ENCODE measurements at regions not wholly inside any gene's neighbourhood (a gene's known extent, or its start where the extent isn't known, plus 50 kb on each side); places are given as distances from the start of the nearest gene placed in this dataset.

DNA sequence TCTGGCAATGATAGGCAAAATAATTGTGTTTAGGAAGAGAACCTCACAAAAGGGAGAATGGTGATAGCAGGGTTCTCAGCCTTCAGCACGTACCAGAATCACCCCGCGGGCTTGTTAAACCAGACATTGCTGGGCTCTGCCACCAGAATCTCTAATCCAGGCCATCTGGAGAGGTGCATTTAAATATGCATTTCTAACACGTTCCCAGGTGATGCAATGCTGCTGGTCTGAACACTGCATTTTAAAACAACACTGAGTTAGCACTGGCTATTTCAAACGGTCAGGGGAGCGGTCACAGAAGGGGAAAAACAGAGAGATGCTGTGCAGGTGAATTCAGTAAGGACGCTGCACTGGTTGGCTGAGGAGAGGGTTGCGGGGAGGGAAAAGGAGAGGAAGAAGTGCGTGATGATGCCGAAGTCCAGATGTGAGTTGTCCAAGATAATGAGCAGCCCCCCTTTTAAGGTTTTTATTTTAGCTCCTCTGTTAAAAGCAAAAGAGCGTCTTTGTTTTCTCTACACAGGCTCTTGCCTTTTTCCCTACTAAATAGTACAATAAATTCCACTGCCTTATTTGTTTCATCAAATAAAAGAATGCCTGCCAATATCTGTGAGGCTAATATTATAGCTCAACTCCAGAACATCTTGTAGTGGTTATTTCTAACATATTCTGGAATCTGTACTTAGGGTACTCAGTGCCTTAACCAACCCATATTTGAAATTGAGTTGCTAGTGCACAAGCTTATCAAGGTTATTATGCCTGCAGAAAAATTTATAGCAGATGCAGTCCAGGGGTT lies 109.6 kb upstream of the POU2AF2 start:
- Histone ChIP-seq H3K9ac (ENCODE audit: low read depth in 1 of 2, low read length in 2 of 2) (no peak overlapping the region), H3K4me1 (ENCODE audit: control insufficient read depth in 4 of 4, insufficient read depth in 4 of 4, low read length in 3 of 4) (no peaks in the 10 kb centered on the region), H3K4me3 (ENCODE audit: low read depth in 1 of 3, low read length in 3 of 3) (no peak overlapping the region), H3K27ac (ENCODE audit: low read depth in 1 of 2, low read length in 2 of 2) (no peak overlapping the region), H3K27me3 (ENCODE audit: control insufficient read depth in 4 of 4, insufficient read depth in 4 of 4, low read length in 3 of 4) (no peaks in the 10 kb centered on the region), H3K36me3 (ENCODE audit: control insufficient read depth in 4 of 4, insufficient read depth in 3 of 4, low read depth in 1 of 4, low read length in 3 of 4) (no peaks in the 10 kb centered on the region), H3K9me3 (ENCODE audit: control insufficient read depth in 4 of 4, low read length in 3 of 4) (no peaks in the 10 kb centered on the region)
- no peak for DNase-seq (ENCODE audit: low spot score)
- WGBS = 76% methylated on average over 11 of the region's 11 CpGs
- TF ChIP-seq TAF1 (conservative IDR thresholded peaks at IDR 0.05) (no peak), EGR1 (IDR thresholded peaks at IDR 0.05; ENCODE audit: low read depth in 2 of 2) (no peak), SP1 (IDR thresholded peaks at IDR 0.05) (no peak), FOXA2 (IDR thresholded peaks at IDR 0.05) (no peak), RAD21 (IDR thresholded peaks at IDR 0.05) (no peak), RXRA (IDR thresholded peaks at IDR 0.05) (no peak)
- TF ChIP-seq, protein P1, sequence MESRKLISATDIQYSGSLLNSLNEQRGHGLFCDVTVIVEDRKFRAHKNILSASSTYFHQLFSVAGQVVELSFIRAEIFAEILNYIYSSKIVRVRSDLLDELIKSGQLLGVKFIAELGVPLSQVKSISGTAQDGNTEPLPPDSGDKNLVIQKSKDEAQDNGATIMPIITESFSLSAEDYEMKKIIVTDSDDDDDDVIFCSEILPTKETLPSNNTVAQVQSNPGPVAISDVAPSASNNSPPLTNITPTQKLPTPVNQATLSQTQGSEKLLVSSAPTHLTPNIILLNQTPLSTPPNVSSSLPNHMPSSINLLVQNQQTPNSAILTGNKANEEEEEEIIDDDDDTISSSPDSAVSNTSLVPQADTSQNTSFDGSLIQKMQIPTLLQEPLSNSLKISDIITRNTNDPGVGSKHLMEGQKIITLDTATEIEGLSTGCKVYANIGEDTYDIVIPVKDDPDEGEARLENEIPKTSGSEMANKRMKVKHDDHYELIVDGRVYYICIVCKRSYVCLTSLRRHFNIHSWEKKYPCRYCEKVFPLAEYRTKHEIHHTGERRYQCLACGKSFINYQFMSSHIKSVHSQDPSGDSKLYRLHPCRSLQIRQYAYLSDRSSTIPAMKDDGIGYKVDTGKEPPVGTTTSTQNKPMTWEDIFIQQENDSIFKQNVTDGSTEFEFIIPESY (IDR thresholded peaks at IDR 0.05) = no peak
- TF ChIP-seq, protein P2, sequence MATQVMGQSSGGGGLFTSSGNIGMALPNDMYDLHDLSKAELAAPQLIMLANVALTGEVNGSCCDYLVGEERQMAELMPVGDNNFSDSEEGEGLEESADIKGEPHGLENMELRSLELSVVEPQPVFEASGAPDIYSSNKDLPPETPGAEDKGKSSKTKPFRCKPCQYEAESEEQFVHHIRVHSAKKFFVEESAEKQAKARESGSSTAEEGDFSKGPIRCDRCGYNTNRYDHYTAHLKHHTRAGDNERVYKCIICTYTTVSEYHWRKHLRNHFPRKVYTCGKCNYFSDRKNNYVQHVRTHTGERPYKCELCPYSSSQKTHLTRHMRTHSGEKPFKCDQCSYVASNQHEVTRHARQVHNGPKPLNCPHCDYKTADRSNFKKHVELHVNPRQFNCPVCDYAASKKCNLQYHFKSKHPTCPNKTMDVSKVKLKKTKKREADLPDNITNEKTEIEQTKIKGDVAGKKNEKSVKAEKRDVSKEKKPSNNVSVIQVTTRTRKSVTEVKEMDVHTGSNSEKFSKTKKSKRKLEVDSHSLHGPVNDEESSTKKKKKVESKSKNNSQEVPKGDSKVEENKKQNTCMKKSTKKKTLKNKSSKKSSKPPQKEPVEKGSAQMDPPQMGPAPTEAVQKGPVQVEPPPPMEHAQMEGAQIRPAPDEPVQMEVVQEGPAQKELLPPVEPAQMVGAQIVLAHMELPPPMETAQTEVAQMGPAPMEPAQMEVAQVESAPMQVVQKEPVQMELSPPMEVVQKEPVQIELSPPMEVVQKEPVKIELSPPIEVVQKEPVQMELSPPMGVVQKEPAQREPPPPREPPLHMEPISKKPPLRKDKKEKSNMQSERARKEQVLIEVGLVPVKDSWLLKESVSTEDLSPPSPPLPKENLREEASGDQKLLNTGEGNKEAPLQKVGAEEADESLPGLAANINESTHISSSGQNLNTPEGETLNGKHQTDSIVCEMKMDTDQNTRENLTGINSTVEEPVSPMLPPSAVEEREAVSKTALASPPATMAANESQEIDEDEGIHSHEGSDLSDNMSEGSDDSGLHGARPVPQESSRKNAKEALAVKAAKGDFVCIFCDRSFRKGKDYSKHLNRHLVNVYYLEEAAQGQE (IDR thresholded peaks at IDR 0.05) = no peak

DNA sequence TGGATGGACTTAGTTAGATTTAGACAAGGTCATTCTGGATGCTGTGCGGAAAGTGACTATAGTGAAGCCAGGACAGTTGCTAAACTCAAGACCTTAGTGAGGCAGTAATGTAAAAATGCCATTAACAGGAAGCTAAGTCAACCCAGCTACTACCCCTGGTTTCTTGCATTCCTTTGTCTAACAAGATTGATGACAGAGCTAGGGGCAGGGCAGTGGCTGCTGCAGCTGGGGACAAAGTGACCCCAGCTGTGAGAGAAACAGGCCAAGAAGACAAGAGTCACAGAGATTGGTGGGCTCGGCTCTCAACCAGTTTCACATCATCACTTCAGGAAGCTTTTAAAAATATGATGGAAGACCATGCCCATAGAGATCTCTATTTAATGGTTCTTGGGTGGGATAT lies 110.4 kb upstream of the POU2AF2 start:
- H3K27ac ChIP-seq (ENCODE audit: low read depth in 1 of 2, low read length in 2 of 2) = no peak overlapping the region
- no peak overlapping the region for H3K4me3 ChIP-seq (ENCODE audit: low read depth in 1 of 3, low read length in 3 of 3)
- WGBS = 95% methylated on average over 2 of the region's 2 CpGs
- H3K9me3 ChIP-seq (ENCODE audit: control insufficient read depth in 4 of 4, low read length in 3 of 4) = no peaks in the 10 kb centered on the region
- no peak overlapping the region for H3K9ac ChIP-seq (ENCODE audit: low read depth in 1 of 2, low read length in 2 of 2)
- no peaks in the 10 kb centered on the region for H3K4me1 ChIP-seq (ENCODE audit: control insufficient read depth in 4 of 4, insufficient read depth in 4 of 4, low read length in 3 of 4)
- DNase-seq (ENCODE audit: low spot score) = no peak
- H3K36me3 ChIP-seq (ENCODE audit: control insufficient read depth in 4 of 4, insufficient read depth in 3 of 4, low read depth in 1 of 4, low read length in 3 of 4) = no peaks in the 10 kb centered on the region
- no peaks in the 10 kb centered on the region for H3K27me3 ChIP-seq (ENCODE audit: control insufficient read depth in 4 of 4, insufficient read depth in 4 of 4, low read length in 3 of 4)
- TF ChIP-seq, protein P2 (IDR thresholded peaks at IDR 0.05) = no peak
- TF ChIP-seq YY1 (IDR thresholded peaks at IDR 0.05) = no peak
- TF ChIP-seq, protein P3, sequence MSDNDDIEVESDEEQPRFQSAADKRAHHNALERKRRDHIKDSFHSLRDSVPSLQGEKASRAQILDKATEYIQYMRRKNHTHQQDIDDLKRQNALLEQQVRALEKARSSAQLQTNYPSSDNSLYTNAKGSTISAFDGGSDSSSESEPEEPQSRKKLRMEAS (IDR thresholded peaks at IDR 0.05) = no peak
- TF ChIP-seq SP1 (IDR thresholded peaks at IDR 0.05) = no peak
- no peak for TF ChIP-seq GABPA (IDR thresholded peaks at IDR 0.05 in 1 of 2, conservative IDR thresholded peaks at IDR 0.05 in 1 of 2)
- TF ChIP-seq, protein P1 (IDR thresholded peaks at IDR 0.05) = no peak
- no peak for TF ChIP-seq EGR1 (IDR thresholded peaks at IDR 0.05; ENCODE audit: low read depth in 2 of 2)
- TF ChIP-seq TAF1 (conservative IDR thresholded peaks at IDR 0.05) = no peak
- no peak for TF ChIP-seq FOXA2 (IDR thresholded peaks at IDR 0.05)
- no peak for TF ChIP-seq JUND (IDR thresholded peaks at IDR 0.05)
- TF ChIP-seq HNF4A (conservative IDR thresholded peaks at IDR 0.05) = no peak
- TF ChIP-seq NR2F2 (IDR thresholded peaks at IDR 0.05) = no peak
- no peak for TF ChIP-seq FOXA1 (IDR thresholded peaks at IDR 0.05)
- no peak for TF ChIP-seq RXRA (IDR thresholded peaks at IDR 0.05)
- TF ChIP-seq, protein P4, sequence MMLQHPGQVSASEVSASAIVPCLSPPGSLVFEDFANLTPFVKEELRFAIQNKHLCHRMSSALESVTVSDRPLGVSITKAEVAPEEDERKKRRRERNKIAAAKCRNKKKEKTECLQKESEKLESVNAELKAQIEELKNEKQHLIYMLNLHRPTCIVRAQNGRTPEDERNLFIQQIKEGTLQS (IDR thresholded peaks at IDR 0.05) = no peak
- no peak for TF ChIP-seq RAD21 (IDR thresholded peaks at IDR 0.05)
- no peak for TF ChIP-seq HNF4G (IDR thresholded peaks at IDR 0.05)
